ENCODE measurements at regions not wholly inside any gene's neighbourhood (a gene's known extent, or its start where the extent isn't known, plus 50 kb on each side); places are given as distances from the start of the nearest gene placed in this dataset.
"Not testable (repeated sequence)": the region's sequence is repeated elsewhere in the genome, so short reads cannot be mapped to it uniquely, and the experiment has no call there.

- DNase-seq (ENCODE audit: low spot score) = no peak
Measured at GRCh38 chr2:137886083-137886831, 78.0 kb upstream of the HNMT start.

DNA sequence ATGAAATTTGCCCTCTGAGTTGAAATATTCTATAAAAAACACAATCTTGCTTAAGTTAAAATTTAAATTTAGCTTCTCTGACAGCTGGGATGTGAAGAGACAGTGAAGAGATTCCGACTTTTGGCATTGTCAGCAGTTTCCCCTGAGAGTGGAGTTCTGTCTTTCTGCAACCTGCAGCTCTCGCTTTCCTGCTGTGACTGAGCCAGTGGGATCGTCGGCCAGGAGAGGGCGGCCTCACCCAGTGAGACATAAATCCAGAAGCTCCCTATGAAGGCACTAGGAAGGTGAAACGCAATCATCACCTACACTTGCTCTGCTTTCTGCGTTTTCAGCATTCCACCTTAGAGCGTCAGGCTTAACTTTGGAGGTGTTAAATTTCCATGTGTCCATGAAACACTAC is 75.4 kb upstream of the HNMT start:
- DNase-seq (ENCODE audit: low spot score) = no peak

DNA sequence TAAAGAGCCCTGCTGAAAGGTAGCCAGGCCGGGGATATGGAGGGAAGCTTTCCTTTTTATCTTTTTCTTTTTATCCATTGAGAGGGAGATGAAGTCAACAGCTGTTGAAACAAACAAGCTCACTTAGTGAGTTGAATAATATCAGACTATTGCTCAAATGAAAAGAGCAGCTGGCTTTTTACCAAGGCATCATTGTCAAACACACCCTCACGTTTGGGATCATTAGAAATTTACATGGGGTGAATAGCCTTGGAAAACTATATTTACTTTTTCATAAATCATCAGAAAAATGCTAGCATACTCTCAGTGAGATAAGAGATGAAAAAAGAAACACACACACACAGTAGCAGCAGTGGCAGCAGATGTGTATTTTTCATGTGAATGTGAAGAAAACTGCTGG is 71.5 kb upstream of the HNMT start:
- no peak for DNase-seq (ENCODE audit: low spot score)

DNA sequence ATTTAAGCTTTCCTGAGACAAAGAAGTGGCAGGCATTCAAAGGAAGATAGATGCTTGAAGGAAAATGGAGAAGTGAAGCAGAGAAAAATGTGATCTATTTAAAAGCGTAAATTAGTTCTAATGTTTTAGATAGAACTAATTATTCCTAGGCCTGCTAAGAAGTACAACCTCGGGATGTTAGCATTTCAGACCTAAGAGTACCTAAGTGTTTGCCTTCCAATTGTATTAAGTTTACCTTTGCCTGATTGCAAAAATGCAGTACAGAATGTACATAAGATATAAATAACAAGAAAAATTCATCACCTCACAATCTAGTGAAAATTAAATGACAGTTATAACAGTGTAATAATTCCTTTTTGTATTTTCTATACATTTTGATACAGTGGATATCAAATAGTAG is 71.1 kb upstream of the HNMT start:
- no peak for DNase-seq (ENCODE audit: low spot score)

- no peak for DNase-seq (ENCODE audit: low spot score)
Measured at GRCh38 chr2:137896467-137896866, 67.8 kb upstream of the HNMT start.

- DNase-seq (ENCODE audit: low spot score) = no peak
Measured at GRCh38 chr2:137897082-137897481, 67.2 kb upstream of the HNMT start.

DNA sequence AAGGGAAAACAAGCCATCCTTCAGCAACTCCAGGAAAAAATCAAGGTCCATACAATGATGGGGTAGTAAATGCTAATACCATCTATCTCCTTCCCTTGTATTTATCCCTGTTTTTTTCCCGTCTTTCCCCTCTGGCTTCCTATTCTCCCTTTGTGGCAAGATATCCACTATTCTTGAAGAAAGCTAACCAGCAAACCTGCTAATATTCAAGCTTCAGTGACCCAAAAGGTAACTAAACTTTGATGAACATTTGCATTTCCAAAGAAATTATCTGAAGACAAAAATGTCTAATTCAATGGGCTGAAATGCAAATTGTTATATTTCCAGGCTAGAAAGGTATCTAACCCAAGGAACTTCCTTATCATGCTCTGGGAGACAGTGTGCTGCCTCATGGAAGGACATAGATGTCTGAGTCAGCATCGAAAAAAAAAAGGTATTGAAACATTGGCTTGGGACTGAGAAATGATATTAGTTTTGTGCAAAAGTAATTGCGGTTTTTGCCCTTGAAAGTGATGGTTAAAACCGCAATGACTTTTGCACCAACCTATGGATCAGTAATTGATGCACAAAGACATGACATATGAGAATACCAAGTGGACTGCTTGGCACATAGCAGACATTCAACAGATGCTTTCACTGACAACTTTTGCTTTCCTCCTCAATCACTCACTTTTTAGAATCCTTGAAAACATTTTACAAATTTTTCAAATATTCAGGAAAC is 63.7 kb upstream of the HNMT start:
- no peak for DNase-seq (ENCODE audit: low spot score)

DNA sequence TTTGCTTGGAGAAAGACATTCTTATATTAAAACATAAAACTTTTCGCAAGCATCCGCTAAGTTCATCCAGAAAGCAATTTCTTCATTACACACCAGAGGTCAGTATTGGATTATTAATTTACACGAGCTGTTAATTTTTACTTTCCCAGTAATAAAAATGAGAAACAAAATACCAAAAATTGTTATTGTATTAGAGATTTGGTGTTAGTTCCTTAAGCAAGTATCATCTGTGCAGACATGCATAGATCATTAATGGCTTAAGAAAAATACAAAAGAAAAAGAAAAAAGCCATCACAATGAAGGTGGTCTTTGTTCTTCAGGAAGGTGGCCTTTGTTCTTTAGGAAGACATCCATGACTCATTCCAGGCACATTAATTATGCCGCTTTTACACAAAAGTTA is 53.6 kb upstream of the HNMT start:
- DNase-seq (ENCODE audit: low spot score) = no peak

GRCh38 chr2:137912371-137912770 is 51.9 kb upstream of the HNMT start:
- no peak for DNase-seq (ENCODE audit: low spot score)

- no peak for DNase-seq (ENCODE audit: low spot score)
Measured at GRCh38 chr2:137913169-137913568, 51.1 kb upstream of the HNMT start.

- DNase-seq (ENCODE audit: low spot score) = not testable (repeated sequence)
Measured at GRCh38 chr2:137913648-137914047, 50.6 kb upstream of the HNMT start.
